ENCODE measurements at regions not wholly inside any gene's neighbourhood (a gene's known extent, or its start where the extent isn't known, plus 50 kb on each side); places are given as distances from the start of the nearest gene placed in this dataset.
"Not testable (repeated sequence)": the region's sequence is repeated elsewhere in the genome, so short reads cannot be mapped to it uniquely, and the experiment has no call there.

DNA sequence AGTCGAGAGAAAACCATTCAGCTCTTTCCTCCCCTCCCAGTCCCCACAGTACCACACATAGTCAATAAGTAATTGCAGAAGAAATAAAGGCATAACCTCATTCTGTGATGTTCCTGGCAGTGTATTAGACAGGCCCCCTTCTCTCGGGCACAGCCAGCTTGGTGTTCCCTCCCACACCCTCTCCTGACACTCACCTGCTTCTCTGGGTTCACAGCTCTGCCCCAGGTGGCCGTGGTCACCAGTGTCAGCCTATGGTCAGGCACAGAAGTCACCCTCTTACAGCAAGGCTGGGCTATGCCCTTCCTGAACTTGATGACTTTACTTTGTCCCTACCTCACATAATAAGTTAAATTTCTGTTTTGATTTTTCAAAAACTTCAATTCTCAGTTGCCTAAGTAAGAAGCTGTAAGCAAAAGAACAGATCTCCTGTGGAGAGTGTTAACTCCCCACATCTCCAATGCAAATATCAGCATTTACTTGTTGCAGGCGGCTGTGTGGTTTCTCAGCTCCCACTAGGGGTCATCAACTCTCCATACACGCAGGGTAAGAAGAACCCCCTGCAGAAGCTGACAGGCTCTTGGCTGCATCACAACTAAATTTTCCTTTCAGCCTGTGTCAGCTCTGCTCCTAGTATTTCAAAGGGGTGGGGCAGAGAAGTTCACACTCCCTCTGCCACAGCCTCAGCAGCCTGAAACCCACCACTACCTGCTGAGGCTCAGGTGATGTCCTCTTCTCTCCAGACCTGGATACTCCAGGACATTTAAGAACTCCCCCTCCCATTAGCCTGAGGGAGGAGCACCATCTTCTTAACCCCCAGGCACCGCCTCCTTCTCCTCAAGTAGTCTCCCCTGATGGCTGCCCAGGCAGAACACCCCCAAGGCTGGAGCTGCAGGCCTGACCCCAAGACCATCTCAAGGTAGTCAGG is 172.9 kb upstream of the ETV3 start:
- DNase-seq (ENCODE audit: low read depth, low spot score); H3K27me3 ChIP-seq (ENCODE audit: control insufficient read depth, insufficient read depth, low read length); H3K36me3 ChIP-seq (ENCODE audit: control insufficient read depth, insufficient read depth, low read length); BruUV-seq (replicated peaks); intact Hi-C loops (cut with micrococcal nuclease; ENCODE audit: unreplicated experiment); H3K4me3 ChIP-seq (ENCODE audit: low read depth in 2 of 2, low read length in 2 of 2); H3K27ac ChIP-seq (ENCODE audit: low read length); in situ Hi-C loops (cut with HindIII; ENCODE audit: low pct_unique_long_range_greater_than_20kb, low sequenced_read_pairs); POLR2A ChIA-PET; H3K9me3 ChIP-seq (ENCODE audit: control insufficient read depth, insufficient read depth, low read depth, low read length); CTCF ChIA-PET; H3K4me1 ChIP-seq (ENCODE audit: control insufficient read depth, insufficient read depth, low read length): not testable (repeated sequence)
- ATAC-seq: peak; percentile 69
- peak; percentile 16; the same call in 1 of the 2 replicates for TF ChIP-seq CTCF (IDR thresholded peaks at IDR 0.05)

GRCh38 chr1:157310401-157310800 is 172.2 kb upstream of the ETV3 start:
- DNase-seq (ENCODE audit: low read depth, low spot score) (no peak), ATAC-seq (no peak)
- H3K4me1 ChIP-seq (ENCODE audit: control insufficient read depth, insufficient read depth, low read length): no peaks in the 10 kb centered on the region
- no peak overlapping the region for H3K4me3 ChIP-seq (ENCODE audit: low read depth in 2 of 2, low read length in 2 of 2)
- CTCF ChIA-PET: no interaction called here
- no peak overlapping the region for H3K27ac ChIP-seq (ENCODE audit: low read length)
- in situ Hi-C loops (cut with HindIII; ENCODE audit: low pct_unique_long_range_greater_than_20kb, low sequenced_read_pairs) (no loop called here), intact Hi-C loops (cut with micrococcal nuclease; ENCODE audit: unreplicated experiment) (no loop called here)
- no peaks in the 10 kb centered on the region for H3K36me3 ChIP-seq (ENCODE audit: control insufficient read depth, insufficient read depth, low read length)
- H3K27me3 ChIP-seq (ENCODE audit: control insufficient read depth, insufficient read depth, low read length): peaks cover 5% of the 10 kb centered on the region
- H3K9me3 ChIP-seq (ENCODE audit: control insufficient read depth, insufficient read depth, low read depth, low read length): no peaks in the 10 kb centered on the region
- no peak for TF ChIP-seq POLR2AphosphoS5 (IDR thresholded peaks at IDR 0.05; ENCODE audit: low read depth, low read length)
- no peak for TF ChIP-seq SIN3A (IDR thresholded peaks at IDR 0.05; ENCODE audit: borderline replicate concordance, insufficient read depth, low read depth, low read length)
- TF ChIP-seq CTCF (IDR thresholded peaks at IDR 0.05): no peak
- no peak for TF ChIP-seq TCF7L2 (IDR thresholded peaks at IDR 0.05; ENCODE audit: low read depth, low read length)
- TF ChIP-seq REST (IDR thresholded peaks at IDR 0.05; ENCODE audit: insufficient read depth in 1 of 2, low read depth in 2 of 2, low read length in 1 of 2): no peak
- no TSS peak for BruUV-seq (replicated peaks)
- POLR2A ChIA-PET: no interaction called here
